H1 (cell line): ENCODE measurements at regions not wholly inside any gene's neighbourhood (a gene's known extent, or its start where the extent isn't known, plus 50 kb on each side); places are given as distances from the start of the nearest gene placed in this dataset.

ENCODE experiments used
- CTCF ChIA-PET: fragments of 300-600 bp; sonication (Branson Sonifier 250); formaldehyde crosslinking; loops from one replicate; lab custom pipeline; 2021; ENCODE audit not compliant: partially characterized antibody; lab: Charles Lee
- POLR2A ChIA-PET: fragments of 300-600 bp; sonication (Branson Sonifier 250); formaldehyde crosslinking; loops from one replicate; lab custom pipeline; 2021; ENCODE audit warnings: inconsistent platforms; ENCODE audit not compliant: partially characterized antibody; lab: Charles Lee
- DNase-seq, 2 experiments: peaks; one replicate each; pipeline versions ENCODE4 v3.0.0 to v3.0.0-alpha.2; 2010 to 2022; ENCODE audit warnings: low spot score in 2 of 2, low read depth in 1 of 2, mixed read lengths in 1 of 2
- FAIRE-seq: peaks from 2 replicates; lab custom pipeline; 2011; peaks lifted over from hg19 to GRCh38; lab: Jason Lieb, UNC
- H2AFZ ChIP-seq: 2 replicates; pipeline ENCODE4 v1.8.1; 2012; ENCODE audit warnings: low read length, inconsistent platforms
- H2AK5ac ChIP-seq: 2 replicates; pipeline ENCODE4 v1.6.1; 2013; ENCODE audit warnings: low read depth, low read length
- H2BK120ac ChIP-seq: replicated peaks from 2 replicates; pipeline ENCODE3; 2013; ENCODE audit warnings: low read depth, low read length, inconsistent platforms
- H2BK12ac ChIP-seq: 2 replicates; pipeline ENCODE4 v1.6.1; 2013; ENCODE audit warnings: low read depth, low read length
- H2BK15ac ChIP-seq: 2 replicates; pipeline ENCODE4 v1.6.1; 2013; ENCODE audit warnings: low read length
- H2BK20ac ChIP-seq: 2 replicates; pipeline ENCODE4 v1.6.1; 2013; ENCODE audit warnings: low read length
- H2BK5ac ChIP-seq: 2 replicates; pipeline ENCODE4 v1.6.1; 2013; ENCODE audit warnings: low read depth, low read length
- H3K14ac ChIP-seq: 2 replicates; pipeline ENCODE4 v1.6.1; 2013; ENCODE audit warnings: inconsistent platforms; ENCODE audit not compliant: insufficient read length
- H3K18ac ChIP-seq: 2 replicates; pipeline ENCODE4 v1.6.1; 2013; ENCODE audit warnings: low read length; ENCODE audit errors: extremely low read depth
- H3K23ac ChIP-seq: 2 replicates; pipeline ENCODE4 v1.6.1; 2013; ENCODE audit warnings: inconsistent platforms; ENCODE audit not compliant: insufficient read length
- H3K23me2 ChIP-seq: 2 replicates; pipeline ENCODE4 v1.6.1; 2013; ENCODE audit warnings: low read depth, low read length
- H3K27ac ChIP-seq: 2 replicates; pipeline ENCODE4 v1.6.1; 2011; ENCODE audit warnings: low read depth, low read length, inconsistent platforms
- H3K27me3 ChIP-seq, 4 experiments: replicated peaks in 1 of 4; 1 replicate in 1 of 4; 2 replicates in 3 of 4; pipeline versions ENCODE4 v1.6.1 to v1.8.1; 2011 to 2013; ENCODE audit warnings: low read length in 3 of 4, mild to moderate bottlenecking in 3 of 4, inconsistent platforms in 2 of 4, mixed read lengths in 2 of 4, moderate library complexity in 1 of 4; ENCODE audit not compliant: control insufficient read depth in 3 of 4, insufficient read depth in 3 of 4; ENCODE audit errors: extremely low read depth in 1 of 4
- H3K36me3 ChIP-seq, 4 experiments: 2 replicates each; pipeline versions ENCODE4 v1.6.1 to v1.8.1; 2011 to 2013; ENCODE audit warnings: mild to moderate bottlenecking in 4 of 4, low read length in 3 of 4, moderate library complexity in 2 of 4, control low read depth in 1 of 4, inconsistent platforms in 1 of 4; ENCODE audit not compliant: insufficient read depth in 4 of 4, control insufficient read depth in 2 of 4
- H3K4ac ChIP-seq: replicated peaks from 2 replicates; pipeline ENCODE3; 2013; ENCODE audit warnings: low read length, low read depth, mixed read lengths, inconsistent platforms; ENCODE audit not compliant: insufficient read length
- H3K4me1 ChIP-seq, 4 experiments: replicated peaks in 1 of 4; 1 replicate in 1 of 4; 2 replicates in 3 of 4; pipeline versions ENCODE4 v1.6.1 to v1.8.1; 2011 to 2013; ENCODE audit warnings: low read length in 3 of 4, inconsistent platforms in 2 of 4, mixed read lengths in 1 of 4; ENCODE audit not compliant: insufficient read depth in 4 of 4, control insufficient read depth in 3 of 4
- H3K4me2 ChIP-seq, 2 experiments: 2 replicates each; pipeline versions ENCODE4 v1.6.1 to v1.8.1; 2011 to 2013; ENCODE audit warnings: low read depth in 2 of 2, low read length in 2 of 2, control low read depth in 1 of 2, inconsistent platforms in 1 of 2, mild to moderate bottlenecking in 1 of 2; ENCODE audit not compliant: insufficient read depth in 1 of 2
- H3K4me3 ChIP-seq, 4 experiments: fragments of 200-600, 300-600 bp in 1 of 4; sonication (generic), shearing (Covaris generic), sonication (Bioruptor Twin) in 1 of 4; 2 replicates each; pipeline versions ENCODE4 v1.5.1 to v1.8.1; 2011 to 2016; ENCODE audit warnings: low read length in 4 of 4, low read depth in 3 of 4, control low read depth in 2 of 4, inconsistent platforms in 2 of 4, mild to moderate bottlenecking in 2 of 4, mixed read lengths in 1 of 4, moderate library complexity in 1 of 4; ENCODE audit not compliant: insufficient read depth in 2 of 4; ENCODE audit errors: extremely low read depth in 1 of 4
- H3K56ac ChIP-seq: replicated peaks from 2 replicates; pipeline ENCODE3; 2013; ENCODE audit warnings: low read depth, mild to moderate bottlenecking, mixed read lengths, low read length, inconsistent platforms; ENCODE audit not compliant: insufficient read length
- H3K79me1 ChIP-seq: 2 replicates; pipeline ENCODE4 v1.6.1; 2013; ENCODE audit warnings: low read depth, low read length, control low read depth
- H3K79me2 ChIP-seq, 2 experiments: 2 replicates each; pipeline versions ENCODE4 v1.6.1 to v1.8.1; 2012 to 2013; ENCODE audit warnings: low read length in 2 of 2, mild to moderate bottlenecking in 2 of 2, inconsistent platforms in 1 of 2; ENCODE audit not compliant: insufficient read depth in 2 of 2, control insufficient read depth in 1 of 2
- H3K9ac ChIP-seq, 4 experiments: replicated peaks in 1 of 4; 1 replicate in 1 of 4; 2 replicates in 3 of 4; pipeline versions ENCODE4 v1.6.1 to v1.8.1; 2011 to 2013; ENCODE audit warnings: low read depth in 3 of 4, low read length in 3 of 4, control low read depth in 2 of 4, mild to moderate bottlenecking in 2 of 4, moderate library complexity in 2 of 4, inconsistent platforms in 1 of 4; ENCODE audit errors: extremely low read depth in 1 of 4
- H3K9me3 ChIP-seq, 2 experiments: 2 replicates each; pipeline versions ENCODE4 v1.6.1 to v1.8.1; 2012 to 2013; ENCODE audit warnings: mild to moderate bottlenecking in 2 of 2, moderate library complexity in 2 of 2, control low read depth in 1 of 2, inconsistent platforms in 1 of 2, low read depth in 1 of 2, low read length in 1 of 2, mixed read lengths in 1 of 2; ENCODE audit not compliant: insufficient read depth in 2 of 2
- H4K20me1 ChIP-seq, 2 experiments: replicated peaks in 1 of 2; 2 replicates each; pipeline versions ENCODE3 to v1.8.1; 2011 to 2013; ENCODE audit warnings: inconsistent platforms in 2 of 2, low read length in 2 of 2, mild to moderate bottlenecking in 1 of 2; ENCODE audit not compliant: insufficient read depth in 2 of 2, control insufficient read depth in 1 of 2
- H4K5ac ChIP-seq: 2 replicates; pipeline ENCODE4 v1.6.1; 2013; ENCODE audit warnings: low read length, low read depth, mixed read lengths, inconsistent platforms; ENCODE audit not compliant: insufficient read length
- H4K8ac ChIP-seq: 2 replicates; pipeline ENCODE4 v1.8.0; 2013; ENCODE audit warnings: mild to moderate bottlenecking, moderate library complexity, low read length, inconsistent platforms; ENCODE audit not compliant: insufficient read depth; ENCODE audit errors: extremely low read depth
- H4K91ac ChIP-seq: replicated peaks from 2 replicates; pipeline ENCODE3; 2013; ENCODE audit warnings: low read length, mixed read lengths, inconsistent platforms; ENCODE audit not compliant: insufficient read length
- CTBP2 ChIP-seq: IDR thresholded peaks from 2 replicates; pipeline ENCODE4 v1.7.0; 2011; ENCODE audit warnings: borderline replicate concordance, mild to moderate bottlenecking, moderate library complexity, mixed read lengths, low read length; ENCODE audit not compliant: insufficient read depth, insufficient read length
- WGBS, 2 experiments: shearing (Covaris generic) in 1 of 2; methylation state at CpG; one replicate each; pipeline versions ENCODE4 v1.1.6 to v1.1.7; 2013 to 2015; ENCODE audit warnings: low lambda C conversion rate in 2 of 2, mixed read lengths in 2 of 2, inconsistent platforms in 1 of 2, low coverage in 1 of 2, missing lambda C conversion rate in 1 of 2; ENCODE audit not compliant: insufficient replicate concordance in 2 of 2, insufficient coverage in 1 of 2, insufficient read length in 1 of 2; ENCODE audit errors: extremely low coverage in 1 of 2, missing lambda C conversion rate in 1 of 2; 5-methylcytosine and 5-hydroxymethylcytosine counted together

DNA sequence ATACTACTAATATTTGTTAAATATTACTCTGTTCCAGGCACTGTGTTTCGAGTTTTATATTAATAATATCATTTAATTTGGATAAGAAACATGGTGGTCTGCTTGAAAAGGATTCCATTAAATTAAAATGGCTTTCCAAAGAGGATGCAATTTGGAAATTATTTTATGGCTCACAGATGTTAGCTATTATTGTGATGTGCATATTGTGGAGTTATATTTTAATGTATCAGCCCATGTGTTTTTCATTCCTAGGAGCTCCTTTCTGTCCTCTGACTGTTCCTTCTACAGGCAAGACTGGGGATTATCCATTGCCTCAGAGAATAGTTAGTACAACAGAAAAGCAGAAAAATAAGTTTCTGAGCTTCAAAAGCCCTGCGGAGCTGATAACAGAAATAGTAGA lies 376.7 kb upstream of the PDZRN3 start:
- Histone ChIP-seq H3K23ac (no peak overlapping the region), H4K5ac (no peak overlapping the region), H4K20me1 (no peaks in the 10 kb centered on the region), H2BK5ac (no peak overlapping the region), H3K9me3 (no peaks in the 10 kb centered on the region), H3K4ac (no peak overlapping the region), H3K56ac (no peak overlapping the region), H3K23me2 (no peaks in the 10 kb centered on the region; the same call in 1 of the 2 replicates), H3K27me3 (no peaks in the 10 kb centered on the region), H3K27ac (no peak overlapping the region), H3K79me2 (no peaks in the 10 kb centered on the region), H3K36me3 (no peaks in the 10 kb centered on the region), H4K8ac (no peak overlapping the region), H2BK20ac (no peak overlapping the region), H3K79me1 (no peaks in the 10 kb centered on the region), H3K4me2 (no peak overlapping the region), H2AFZ (no peak overlapping the region), H2BK15ac (no peak overlapping the region), H3K18ac (no peak overlapping the region), H3K4me1 (no peaks in the 10 kb centered on the region), H4K91ac (no peak overlapping the region), H2AK5ac (no peak overlapping the region), H3K14ac (no peak overlapping the region), H3K9ac (no peak overlapping the region), H2BK120ac (no peak overlapping the region), H3K4me3 (no peak overlapping the region), H2BK12ac (no peak overlapping the region)
- POLR2A ChIA-PET = no interaction called here
- FAIRE-seq (no peak), DNase-seq (no peak)
- 79% methylated on average over 2 of the region's 2 CpGs; no CpG with 5 or more reads in 1 of the 2 experiments for WGBS, 2 experiments
- CTCF ChIA-PET = interaction anchor here (1.2 kb wide), 1 partner anchor 11 kb away, joined by 3 read pairs; no protein-coding TSS in a partner anchor
- no peak for TF ChIP-seq CTBP2
